HG03457 (cell line): ENCODE measurements at regions not wholly inside any gene's neighbourhood (a gene's known extent, or its start where the extent isn't known, plus 50 kb on each side); places are given as distances from the start of the nearest gene placed in this dataset.

Experiments used
- ATAC-seq: cut with Tn5 transposase; IDR thresholded peaks from one replicate; pipeline ENCODE4 v1.9.1; 2021; ENCODE audit warnings: moderate number of reproducible peaks; ENCODE audit not compliant: unreplicated experiment

- ATAC-seq = no peak
These were observed 69.0 kb upstream of the CD93 start for GRCh38 chr20:23155141-23155590.

DNA sequence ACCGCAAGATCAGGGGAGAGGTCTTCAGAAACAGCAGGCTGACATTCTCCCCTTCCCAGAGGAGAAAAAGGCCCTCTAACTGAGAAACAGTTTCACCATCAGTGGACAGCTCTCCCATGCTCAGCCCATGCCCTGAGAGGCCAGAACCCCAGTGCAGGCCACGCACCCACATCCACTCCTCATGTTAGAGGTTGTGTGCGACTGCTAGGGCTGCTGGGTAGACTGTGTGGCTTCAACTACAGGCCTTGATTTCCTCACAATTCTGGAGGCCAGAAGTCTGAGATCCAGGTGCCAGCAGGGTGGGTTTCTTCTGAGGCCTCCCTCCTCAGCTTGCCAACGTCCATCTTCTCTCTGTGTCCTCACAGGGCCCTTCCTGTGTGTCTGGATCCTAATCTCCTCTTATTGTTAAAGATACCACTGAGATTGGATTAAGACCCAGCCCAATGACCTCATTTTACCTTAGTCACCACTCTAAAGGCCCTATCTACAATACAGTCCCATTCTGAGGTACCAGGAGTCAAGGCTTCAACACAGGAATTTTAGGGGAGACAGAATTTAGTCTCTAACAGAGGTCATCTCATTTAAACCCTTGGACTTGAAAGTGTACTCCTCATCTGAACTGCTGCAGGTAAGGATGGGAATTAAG lies 67.7 kb upstream of the CD93 start:
- no peak for ATAC-seq

DNA sequence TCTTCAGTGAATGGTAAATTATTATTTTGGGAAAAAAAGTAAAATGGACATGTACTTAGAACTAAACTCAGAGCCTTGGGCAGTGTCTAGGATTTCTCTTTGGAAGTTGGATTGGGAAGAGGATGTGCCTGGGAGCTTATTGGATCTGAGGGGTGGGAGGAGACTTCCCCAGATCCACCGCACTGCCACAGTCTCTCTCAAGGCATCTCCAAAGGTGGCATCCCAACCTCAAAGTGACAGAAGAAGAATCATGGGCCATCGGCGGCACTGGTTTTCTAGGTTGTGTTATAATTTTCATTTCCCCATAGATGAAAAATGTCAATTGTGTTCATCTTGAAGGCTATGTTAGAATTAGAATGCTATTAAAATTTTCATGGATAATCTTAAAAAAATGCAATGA lies 66.8 kb upstream of the CD93 start:
- ATAC-seq = no peak

- no peak for ATAC-seq
These were observed 66.3 kb upstream of the CD93 start for GRCh38 chr20:23152308-23152892.

- ATAC-seq = no peak
These were observed 65.8 kb upstream of the CD93 start for GRCh38 chr20:23151885-23152284.

- ATAC-seq = no peak
These were observed 65.0 kb upstream of the CD93 start for GRCh38 chr20:23151008-23151703.

GRCh38 chr20:23150304-23151007 lies 64.3 kb upstream of the CD93 start:
- no peak for ATAC-seq

DNA sequence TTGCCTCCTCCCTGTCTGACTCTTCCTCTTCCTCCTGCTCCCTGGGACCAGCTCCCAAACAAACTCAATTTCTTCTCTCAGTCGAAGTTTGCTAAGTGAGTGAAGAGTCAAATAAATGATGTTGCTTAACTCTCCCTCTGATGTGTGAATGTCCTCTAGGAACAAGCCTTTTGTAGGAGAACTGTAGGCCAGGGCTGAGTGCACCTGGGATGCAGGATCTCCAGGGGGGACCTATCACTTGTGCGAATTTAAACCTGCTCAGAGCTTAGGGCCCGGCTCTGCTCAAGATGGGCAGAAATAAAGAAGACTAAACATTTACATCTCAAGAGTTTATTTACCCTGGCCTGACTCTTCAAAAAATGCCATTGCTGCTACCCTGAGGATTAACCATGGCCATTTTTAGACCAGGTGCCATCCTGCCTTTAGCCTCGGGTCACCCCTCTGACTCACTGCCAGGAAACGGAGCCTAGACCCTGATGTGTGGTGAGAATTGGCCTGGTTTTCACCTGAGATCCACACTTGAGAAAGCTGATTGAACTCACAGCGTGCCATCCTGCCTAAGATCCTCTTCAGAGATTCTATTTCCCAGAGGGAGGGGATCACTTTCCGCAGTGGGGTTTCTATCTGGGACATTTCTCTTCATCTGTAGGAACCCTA lies 63.6 kb upstream of the CD93 start:
- ATAC-seq = no peak

DNA sequence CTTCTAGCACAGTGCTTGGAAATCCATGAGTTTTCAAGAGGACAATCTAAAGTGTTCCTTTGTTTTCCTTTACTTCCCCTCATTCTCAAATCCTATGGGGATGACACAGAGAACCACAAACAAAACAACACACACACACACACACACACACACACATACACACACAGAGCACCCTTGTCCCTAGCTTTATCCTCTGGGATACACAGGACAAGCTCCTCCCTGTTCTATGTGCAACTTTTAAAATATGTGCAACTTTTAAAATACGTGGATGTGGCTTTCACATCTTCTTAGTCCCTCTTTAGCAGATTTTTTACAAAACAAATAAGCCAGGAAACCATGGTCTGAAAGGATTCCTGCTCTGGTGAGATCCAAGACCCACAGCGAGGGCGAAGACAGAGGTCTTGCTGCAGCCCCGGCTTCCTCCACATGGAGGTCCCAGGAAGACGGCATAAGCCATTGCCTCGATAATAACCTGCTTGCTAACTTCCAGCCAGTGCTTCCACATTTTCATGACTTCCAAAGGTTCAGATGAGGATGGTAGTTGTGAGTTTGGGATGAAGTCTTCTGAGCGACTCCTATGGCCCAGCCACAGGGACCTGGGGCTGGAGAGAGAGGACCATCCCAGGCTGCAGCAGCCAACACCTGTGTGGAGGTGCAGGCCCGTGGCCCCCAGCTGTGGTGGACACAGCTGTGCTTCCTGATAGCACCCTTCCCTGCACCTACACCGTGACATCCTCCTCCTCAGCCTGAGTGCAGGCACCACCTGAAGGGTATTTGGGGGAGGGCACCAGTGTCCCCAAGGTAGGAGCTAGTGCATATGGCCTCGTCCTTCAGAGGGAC lies 62.8 kb upstream of the CD93 start:
- ATAC-seq = no peak

- no peak for ATAC-seq
These were observed 62.0 kb upstream of the CD93 start for GRCh38 chr20:23147964-23148730.

- no peak for ATAC-seq
These were observed 61.5 kb upstream of the CD93 start for GRCh38 chr20:23147647-23147963.

DNA sequence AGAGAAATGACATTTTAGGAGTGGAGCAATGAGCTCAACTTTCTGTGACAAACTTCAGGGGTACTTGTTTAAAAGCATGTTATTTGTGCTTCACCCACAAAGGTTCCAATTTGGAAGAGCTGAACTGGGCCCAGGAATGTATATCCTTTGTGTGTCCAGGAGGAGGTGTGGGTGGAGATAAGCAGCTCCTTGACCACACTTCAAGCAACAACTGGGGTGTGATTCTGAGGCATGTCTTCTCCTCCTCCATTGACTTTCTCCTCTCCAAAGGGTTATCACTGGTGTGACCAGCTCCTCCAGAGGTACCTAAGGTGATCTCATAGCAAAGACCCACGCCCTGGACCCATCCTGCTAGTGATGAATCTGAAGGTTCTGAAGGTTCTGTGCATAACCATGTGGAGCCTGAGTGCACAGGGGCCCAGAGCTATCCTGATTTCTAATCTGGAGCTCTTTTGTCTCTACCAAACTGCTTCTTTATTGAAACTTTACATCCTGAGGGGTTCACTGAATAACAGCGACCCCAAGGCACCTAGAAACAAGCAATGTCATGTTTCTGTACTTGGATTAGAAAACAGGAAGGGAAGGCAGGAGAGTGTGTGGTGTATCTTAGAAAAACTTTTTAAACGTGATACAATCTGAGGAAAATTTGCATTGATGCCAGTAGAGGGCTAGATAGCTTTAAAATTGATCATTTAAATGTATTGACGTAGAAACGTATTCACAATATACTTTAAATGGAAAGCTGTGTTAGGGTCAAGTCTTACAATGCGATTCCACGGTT lies 60.9 kb upstream of the CD93 start:
- ATAC-seq = no peak

DNA sequence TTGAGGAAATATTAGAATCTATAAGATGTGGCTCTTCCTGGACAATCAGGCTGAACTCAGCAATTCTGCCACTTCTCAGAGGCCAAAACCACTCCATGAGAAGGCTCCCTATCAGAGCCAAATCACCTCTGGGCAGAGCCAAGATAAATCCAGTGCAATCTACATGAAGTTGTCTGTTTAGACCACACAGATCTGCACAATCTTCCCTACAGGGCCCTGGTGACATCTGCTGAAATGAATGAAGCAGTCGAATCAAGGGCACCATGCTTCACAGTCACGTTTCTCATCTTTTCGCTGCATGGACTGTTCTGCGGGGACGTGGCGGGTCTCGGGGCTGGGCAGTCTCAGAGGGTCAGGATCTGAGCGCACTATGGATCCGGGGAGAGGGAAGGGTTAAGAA lies 60.1 kb upstream of the CD93 start:
- no peak for ATAC-seq

DNA sequence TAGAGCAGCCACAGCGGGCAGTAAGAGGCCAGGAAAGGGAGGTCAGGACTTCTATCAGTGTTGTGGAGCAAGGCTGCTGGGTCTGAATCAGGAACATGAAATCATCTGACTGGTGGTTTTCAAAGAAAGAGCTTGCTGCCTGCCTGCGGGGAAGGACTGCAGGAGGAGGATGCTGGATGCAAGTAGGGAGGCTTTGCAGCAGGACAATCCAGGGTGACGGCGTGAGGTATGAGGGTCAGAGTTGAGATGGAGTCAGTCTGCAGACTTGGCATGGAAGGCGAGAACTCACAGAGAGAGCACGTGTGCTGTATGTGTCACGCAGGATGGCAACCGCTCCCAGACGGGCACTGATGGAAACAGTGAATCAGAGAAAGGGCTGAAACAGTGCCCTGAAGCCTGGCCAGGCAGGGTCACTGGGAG lies 59.2 kb upstream of the CD93 start:
- no peak for ATAC-seq

GRCh38 chr20:23144856-23145255 lies 58.7 kb upstream of the CD93 start:
- ATAC-seq = no peak

- no peak for ATAC-seq
These were observed 58.0 kb upstream of the CD93 start for GRCh38 chr20:23143986-23144690.

DNA sequence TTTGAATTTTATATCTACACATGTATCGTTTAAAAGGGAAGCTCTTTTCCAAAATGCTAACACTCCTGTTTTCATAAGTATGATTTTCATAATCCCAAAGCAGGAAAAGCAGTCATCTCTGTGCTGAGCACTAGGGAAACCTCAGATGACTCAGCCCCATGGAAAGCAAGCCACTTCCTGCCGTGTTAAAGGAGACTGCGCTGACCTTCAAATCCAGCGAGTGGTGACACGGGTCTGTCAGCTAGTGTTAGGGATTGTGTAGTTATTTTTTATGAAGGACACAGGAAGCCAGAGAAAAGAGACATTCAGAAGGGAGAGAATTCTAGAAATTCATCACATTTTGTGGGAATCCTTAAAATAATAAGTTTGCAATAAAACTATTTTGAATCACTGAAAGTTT lies 57.0 kb upstream of the CD93 start:
- ATAC-seq = no peak
